Vagina (tissue), 2 donors: ENCODE measurements at regions not wholly inside any gene's neighbourhood (a gene's known extent, or its start where the extent isn't known, plus 50 kb on each side); places are given as distances from the start of the nearest gene placed in this dataset.

Experiments used
- POLR2A ChIP-seq, 2 donors: fragments of 450-650 bp; IDR thresholded peaks; one replicate each; pipeline ENCODE4 v1.6.1; 2017; ENCODE audit warnings: antibody characterized with exemption in 2 of 2, mild to moderate bottlenecking in 2 of 2, moderate library complexity in 2 of 2
- POLR2AphosphoS5 ChIP-seq, 2 donors: sonication (generic); formaldehyde crosslinking; IDR thresholded peaks; one replicate each; pipeline ENCODE4 v1.9.0; 2017; ENCODE audit warnings: antibody characterized with exemption in 2 of 2, mild to moderate bottlenecking in 2 of 2, low read depth in 1 of 2; ENCODE audit not compliant: insufficient read depth in 1 of 2
- TF ChIP-seq, protein P1 (sequence below), 3 experiments: fragments of 450-650 bp in 2 of 3; fragments of 200-600 bp in 1 of 3; sonication (generic) in 1 of 3; IDR thresholded peaks; one replicate each; pipeline ENCODE4 v1.5.1; 2017 to 2019; ENCODE audit warnings: antibody characterized with exemption in 3 of 3, mild to moderate bottlenecking in 2 of 3, moderate library complexity in 2 of 3

- TF ChIP-seq POLR2A (IDR thresholded peaks at IDR 0.05): no peak
- TF ChIP-seq, protein P1, sequence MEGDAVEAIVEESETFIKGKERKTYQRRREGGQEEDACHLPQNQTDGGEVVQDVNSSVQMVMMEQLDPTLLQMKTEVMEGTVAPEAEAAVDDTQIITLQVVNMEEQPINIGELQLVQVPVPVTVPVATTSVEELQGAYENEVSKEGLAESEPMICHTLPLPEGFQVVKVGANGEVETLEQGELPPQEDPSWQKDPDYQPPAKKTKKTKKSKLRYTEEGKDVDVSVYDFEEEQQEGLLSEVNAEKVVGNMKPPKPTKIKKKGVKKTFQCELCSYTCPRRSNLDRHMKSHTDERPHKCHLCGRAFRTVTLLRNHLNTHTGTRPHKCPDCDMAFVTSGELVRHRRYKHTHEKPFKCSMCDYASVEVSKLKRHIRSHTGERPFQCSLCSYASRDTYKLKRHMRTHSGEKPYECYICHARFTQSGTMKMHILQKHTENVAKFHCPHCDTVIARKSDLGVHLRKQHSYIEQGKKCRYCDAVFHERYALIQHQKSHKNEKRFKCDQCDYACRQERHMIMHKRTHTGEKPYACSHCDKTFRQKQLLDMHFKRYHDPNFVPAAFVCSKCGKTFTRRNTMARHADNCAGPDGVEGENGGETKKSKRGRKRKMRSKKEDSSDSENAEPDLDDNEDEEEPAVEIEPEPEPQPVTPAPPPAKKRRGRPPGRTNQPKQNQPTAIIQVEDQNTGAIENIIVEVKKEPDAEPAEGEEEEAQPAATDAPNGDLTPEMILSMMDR (IDR thresholded peaks at IDR 0.05): no peak
- TF ChIP-seq POLR2AphosphoS5 (IDR thresholded peaks at IDR 0.05; ENCODE audit: insufficient read depth in 1 of 2, low read depth in 1 of 2): no peak
Observed at GRCh38 chr6:140907235-140907634, 1225.5 kb upstream of the GJE1 start.
